GM10266 (cell line): ENCODE measurements at regions not wholly inside any gene's neighbourhood (a gene's known extent, or its start where the extent isn't known, plus 50 kb on each side); places are given as distances from the start of the nearest gene placed in this dataset.

Experiments used
- DNase-seq: peaks from one replicate; pipeline ENCODE4 v3.0.0; 2012; ENCODE audit errors: extremely low spot score
- CTCF ChIP-seq: IDR thresholded peaks from 2 replicates; pipeline ENCODE4 v1.5.1; 2012; ENCODE audit warnings: mild to moderate bottlenecking, low read depth; ENCODE audit not compliant: control insufficient read depth, insufficient read depth; ENCODE audit errors: missing control alignments

DNA sequence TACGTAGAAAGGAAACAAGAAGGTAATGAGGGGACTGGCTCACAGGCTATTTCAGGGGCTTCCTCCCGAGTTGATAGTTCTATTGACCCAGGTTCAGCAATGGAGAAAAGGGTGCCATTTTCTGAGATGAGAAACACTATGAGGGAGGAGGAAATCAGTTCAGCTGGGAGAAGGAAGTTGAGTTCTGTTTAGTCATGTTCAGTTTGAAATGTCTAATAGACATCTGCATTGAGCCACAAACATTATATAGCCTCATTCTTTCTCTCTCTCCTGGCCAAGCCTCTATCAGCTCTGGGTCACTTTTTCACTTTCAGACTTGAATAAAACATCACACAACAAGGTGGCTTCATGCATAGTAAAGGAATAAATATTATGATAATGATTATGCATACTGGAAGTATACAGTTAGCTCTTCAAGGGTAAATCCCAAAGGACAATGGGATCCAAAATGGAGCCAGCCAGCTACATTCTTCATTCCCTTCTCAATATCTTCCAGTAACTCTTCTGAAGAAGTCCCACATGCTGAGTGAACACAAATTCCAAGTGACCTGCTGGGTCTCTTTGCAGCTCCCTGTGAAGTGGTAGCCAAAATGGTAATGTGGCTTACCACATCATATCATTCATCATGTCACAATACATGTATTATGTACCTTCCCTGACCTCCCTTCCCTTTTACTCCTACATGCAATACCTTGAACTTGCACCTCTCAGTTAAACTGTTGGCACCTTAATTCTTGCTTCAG is 80.9 kb upstream of the CD44 start:
- TF ChIP-seq CTCF = no peak
- DNase-seq = no peak

DNA sequence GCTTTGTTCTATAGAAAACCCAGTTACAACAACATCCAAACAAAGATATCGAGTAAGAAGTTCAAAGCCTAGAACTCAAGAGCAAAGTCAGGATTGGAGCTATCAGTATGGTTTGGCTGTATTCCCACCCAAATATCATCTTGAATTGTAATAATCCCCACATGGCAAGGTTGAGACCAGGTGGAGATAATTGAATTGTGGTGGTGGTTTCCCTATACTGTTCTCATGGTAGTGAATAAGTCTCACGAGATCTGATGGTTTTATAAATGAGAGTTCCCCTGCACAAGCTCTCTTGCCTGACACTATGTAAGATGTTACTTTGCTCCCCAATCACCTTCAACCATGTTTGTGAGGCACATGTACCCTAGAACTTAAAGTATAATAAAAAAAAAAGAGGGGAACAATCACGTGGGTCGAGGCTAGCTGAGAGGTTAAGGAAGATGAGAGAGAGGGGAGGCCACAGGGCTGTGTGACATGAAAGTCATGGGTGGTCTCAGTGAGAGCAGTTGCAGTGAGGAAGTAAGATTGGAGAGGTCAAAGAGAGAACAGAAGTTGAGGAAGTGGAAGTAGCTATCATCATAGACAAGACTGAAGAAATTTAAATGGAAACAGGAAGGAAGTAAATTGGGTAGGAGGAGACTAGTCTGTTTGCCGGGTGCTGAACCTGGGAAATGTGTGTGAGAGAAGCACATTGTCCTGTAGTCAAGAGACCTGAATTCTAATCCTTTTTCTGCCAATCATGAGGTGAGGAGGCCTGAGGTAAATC is 80.1 kb upstream of the CD44 start:
- DNase-seq = no peak
- no peak for TF ChIP-seq CTCF

- TF ChIP-seq CTCF = no peak
- no peak for DNase-seq
Measured at GRCh38 chr11:35061516-35062440, 77.2 kb upstream of the CD44 start.

GRCh38 chr11:35063488-35063931 is 75.5 kb upstream of the CD44 start:
- no peak for DNase-seq
- no peak for TF ChIP-seq CTCF

DNA sequence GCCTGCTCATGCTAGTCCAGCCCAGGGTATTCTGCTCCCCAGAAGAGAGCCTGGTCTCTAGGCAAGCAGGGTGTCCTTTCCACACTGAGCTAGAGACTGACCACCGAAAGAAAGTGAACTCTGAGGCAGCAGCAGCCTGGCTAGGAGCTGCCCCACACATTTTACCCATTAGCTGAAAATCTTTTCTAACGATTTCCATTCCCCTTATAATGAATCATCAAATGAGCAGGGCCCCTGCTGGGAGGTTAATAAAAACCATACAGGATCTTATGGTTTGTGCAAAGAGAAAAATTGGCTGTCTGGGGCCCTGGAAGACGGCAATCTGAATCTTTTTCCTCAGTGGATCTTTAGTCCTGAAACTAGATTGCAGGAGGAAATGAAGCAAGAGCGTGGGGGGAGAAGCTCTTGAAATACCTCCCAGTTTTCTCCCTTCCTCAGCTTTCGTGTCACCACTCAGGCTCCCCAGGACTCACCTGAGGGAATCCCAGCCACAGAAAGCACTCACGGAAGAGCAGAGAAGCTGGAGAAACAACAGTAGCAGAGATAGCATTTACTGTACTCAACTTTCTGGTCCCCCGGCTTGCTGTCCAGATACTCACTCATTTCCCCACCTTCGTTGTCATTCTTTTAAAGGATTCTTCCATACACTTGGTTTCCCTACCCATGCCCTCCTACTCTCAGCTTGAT is 74.7 kb upstream of the CD44 start:
- no peak for TF ChIP-seq CTCF
- no peak for DNase-seq

- no peak for DNase-seq
- no peak for TF ChIP-seq CTCF
Measured at GRCh38 chr11:35065566-35065965, 73.4 kb upstream of the CD44 start.
